ENCODE measurements at regions not wholly inside any gene's neighbourhood (a gene's known extent, or its start where the extent isn't known, plus 50 kb on each side); places are given as distances from the start of the nearest gene placed in this dataset.

DNA sequence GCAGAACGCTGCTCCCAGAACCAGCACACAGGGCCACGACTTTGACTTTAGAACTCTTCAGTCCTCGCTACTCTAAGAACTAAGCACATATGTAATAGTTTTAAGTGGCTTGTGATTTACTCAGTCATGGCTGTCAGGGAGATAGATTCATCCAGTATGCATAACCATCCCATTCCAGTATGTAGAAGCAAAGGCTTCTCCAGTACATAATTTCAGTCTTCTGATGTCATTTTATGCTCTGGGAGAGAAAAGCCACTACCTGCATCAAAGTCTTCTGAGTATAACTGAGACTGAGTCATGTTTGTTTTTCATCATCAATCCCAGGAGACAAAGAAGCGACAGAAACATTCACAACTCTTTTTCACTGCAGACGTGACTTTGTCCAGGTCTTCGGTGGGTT lies 885.7 kb downstream of the PLA2G4A start:
- no peak for ATAC-seq
- no peak overlapping the region for H3K4me3 ChIP-seq
- no peak overlapping the region for H2AFZ ChIP-seq
- Mint-ChIP-seq H3K27me3 (ENCODE audit: insufficient read depth, low read depth, poor library complexity) (no peaks in the 10 kb centered on the region), H3K4me1 (no peaks in the 10 kb centered on the region), H3K36me3 (ENCODE audit: low read depth) (no peaks in the 10 kb centered on the region), H3K27ac (no peak overlapping the region), H3K9me3 (no peaks in the 10 kb centered on the region), H3K4me3 (no peak overlapping the region)
- TF ChIP-seq ZNF114 (CRISPR knock-in tag; IDR thresholded peaks at IDR 0.05) = no peak
- TF ChIP-seq EZH2phosphoT487 (IDR thresholded peaks at IDR 0.05; ENCODE audit: unreplicated experiment) = no peak
- no peak for TF ChIP-seq CREB1 (CRISPR knock-in tag; IDR thresholded peaks at IDR 0.05; ENCODE audit: low read depth)
- no peaks in the 10 kb centered on the region for H4K20me1 ChIP-seq (replicated peaks; ENCODE audit: insufficient read depth)
- H3K27ac ChIP-seq (ENCODE audit: low read depth) = no peak overlapping the region
- no peaks in the 10 kb centered on the region for H3F3A ChIP-seq (replicated peaks; ENCODE audit: low read depth)
- no peaks in the 10 kb centered on the region for H3K79me2 ChIP-seq (replicated peaks; ENCODE audit: insufficient read depth)
- H3K4me1 ChIP-seq (ENCODE audit: insufficient read depth) = no peaks in the 10 kb centered on the region
- H3K9me2 ChIP-seq (ENCODE audit: insufficient read depth) = peaks cover 10% of the 10 kb centered on the region
- no peaks in the 10 kb centered on the region for H3K27me3 ChIP-seq (ENCODE audit: insufficient read depth)
- H3K4me2 ChIP-seq = no peak overlapping the region
- no peaks in the 10 kb centered on the region for H3K36me3 ChIP-seq (ENCODE audit: insufficient read depth)
- DNase-seq (ENCODE audit: low spot score) = no peak

DNA sequence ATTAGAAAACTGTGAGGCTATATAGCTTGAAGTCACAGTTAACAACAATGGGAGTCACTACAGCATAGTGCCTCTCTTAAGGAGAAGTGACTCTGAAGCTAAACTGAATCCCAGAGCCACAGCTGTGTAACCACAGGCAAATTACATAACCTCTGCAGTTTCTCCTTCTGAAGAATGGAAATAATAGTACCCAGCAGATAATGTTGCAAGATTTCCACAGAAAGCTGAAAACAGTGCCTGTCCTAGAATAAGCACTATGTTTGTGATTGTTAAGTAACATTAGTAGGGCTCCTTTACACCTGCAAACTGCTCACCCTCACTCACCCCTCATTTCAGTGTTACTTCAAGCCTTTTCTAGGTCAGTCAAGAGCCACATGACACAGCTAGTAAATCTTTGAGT lies 886.7 kb downstream of the PLA2G4A start:
- ATAC-seq (no peak), DNase-seq (ENCODE audit: low spot score) (no peak)
- Histone ChIP-seq H3K27ac (ENCODE audit: low read depth) (no peak overlapping the region), H4K20me1 (replicated peaks; ENCODE audit: insufficient read depth) (no peaks in the 10 kb centered on the region), H3K4me3 (no peak overlapping the region), H3K4me2 (no peak overlapping the region), H3K27me3 (ENCODE audit: insufficient read depth) (no peaks in the 10 kb centered on the region), H3K79me2 (replicated peaks; ENCODE audit: insufficient read depth) (no peaks in the 10 kb centered on the region), H3F3A (replicated peaks; ENCODE audit: low read depth) (no peaks in the 10 kb centered on the region), H3K9me2 (ENCODE audit: insufficient read depth) (peaks cover 10% of the 10 kb centered on the region), H2AFZ (peak overlapping the region; percentile 43; the same call in 1 of the 2 replicates), H3K4me1 (ENCODE audit: insufficient read depth) (no peaks in the 10 kb centered on the region), H3K36me3 (ENCODE audit: insufficient read depth) (no peaks in the 10 kb centered on the region)
- H3K9me3 Mint-ChIP-seq = no peaks in the 10 kb centered on the region
- H3K36me3 Mint-ChIP-seq (ENCODE audit: low read depth) = no peaks in the 10 kb centered on the region
- H3K27ac Mint-ChIP-seq = no peak overlapping the region
- no peak overlapping the region for H3K4me3 Mint-ChIP-seq
- H3K27me3 Mint-ChIP-seq (ENCODE audit: insufficient read depth, low read depth, poor library complexity) = no peaks in the 10 kb centered on the region
- H3K4me1 Mint-ChIP-seq = no peaks in the 10 kb centered on the region
- TF ChIP-seq, protein P1, sequence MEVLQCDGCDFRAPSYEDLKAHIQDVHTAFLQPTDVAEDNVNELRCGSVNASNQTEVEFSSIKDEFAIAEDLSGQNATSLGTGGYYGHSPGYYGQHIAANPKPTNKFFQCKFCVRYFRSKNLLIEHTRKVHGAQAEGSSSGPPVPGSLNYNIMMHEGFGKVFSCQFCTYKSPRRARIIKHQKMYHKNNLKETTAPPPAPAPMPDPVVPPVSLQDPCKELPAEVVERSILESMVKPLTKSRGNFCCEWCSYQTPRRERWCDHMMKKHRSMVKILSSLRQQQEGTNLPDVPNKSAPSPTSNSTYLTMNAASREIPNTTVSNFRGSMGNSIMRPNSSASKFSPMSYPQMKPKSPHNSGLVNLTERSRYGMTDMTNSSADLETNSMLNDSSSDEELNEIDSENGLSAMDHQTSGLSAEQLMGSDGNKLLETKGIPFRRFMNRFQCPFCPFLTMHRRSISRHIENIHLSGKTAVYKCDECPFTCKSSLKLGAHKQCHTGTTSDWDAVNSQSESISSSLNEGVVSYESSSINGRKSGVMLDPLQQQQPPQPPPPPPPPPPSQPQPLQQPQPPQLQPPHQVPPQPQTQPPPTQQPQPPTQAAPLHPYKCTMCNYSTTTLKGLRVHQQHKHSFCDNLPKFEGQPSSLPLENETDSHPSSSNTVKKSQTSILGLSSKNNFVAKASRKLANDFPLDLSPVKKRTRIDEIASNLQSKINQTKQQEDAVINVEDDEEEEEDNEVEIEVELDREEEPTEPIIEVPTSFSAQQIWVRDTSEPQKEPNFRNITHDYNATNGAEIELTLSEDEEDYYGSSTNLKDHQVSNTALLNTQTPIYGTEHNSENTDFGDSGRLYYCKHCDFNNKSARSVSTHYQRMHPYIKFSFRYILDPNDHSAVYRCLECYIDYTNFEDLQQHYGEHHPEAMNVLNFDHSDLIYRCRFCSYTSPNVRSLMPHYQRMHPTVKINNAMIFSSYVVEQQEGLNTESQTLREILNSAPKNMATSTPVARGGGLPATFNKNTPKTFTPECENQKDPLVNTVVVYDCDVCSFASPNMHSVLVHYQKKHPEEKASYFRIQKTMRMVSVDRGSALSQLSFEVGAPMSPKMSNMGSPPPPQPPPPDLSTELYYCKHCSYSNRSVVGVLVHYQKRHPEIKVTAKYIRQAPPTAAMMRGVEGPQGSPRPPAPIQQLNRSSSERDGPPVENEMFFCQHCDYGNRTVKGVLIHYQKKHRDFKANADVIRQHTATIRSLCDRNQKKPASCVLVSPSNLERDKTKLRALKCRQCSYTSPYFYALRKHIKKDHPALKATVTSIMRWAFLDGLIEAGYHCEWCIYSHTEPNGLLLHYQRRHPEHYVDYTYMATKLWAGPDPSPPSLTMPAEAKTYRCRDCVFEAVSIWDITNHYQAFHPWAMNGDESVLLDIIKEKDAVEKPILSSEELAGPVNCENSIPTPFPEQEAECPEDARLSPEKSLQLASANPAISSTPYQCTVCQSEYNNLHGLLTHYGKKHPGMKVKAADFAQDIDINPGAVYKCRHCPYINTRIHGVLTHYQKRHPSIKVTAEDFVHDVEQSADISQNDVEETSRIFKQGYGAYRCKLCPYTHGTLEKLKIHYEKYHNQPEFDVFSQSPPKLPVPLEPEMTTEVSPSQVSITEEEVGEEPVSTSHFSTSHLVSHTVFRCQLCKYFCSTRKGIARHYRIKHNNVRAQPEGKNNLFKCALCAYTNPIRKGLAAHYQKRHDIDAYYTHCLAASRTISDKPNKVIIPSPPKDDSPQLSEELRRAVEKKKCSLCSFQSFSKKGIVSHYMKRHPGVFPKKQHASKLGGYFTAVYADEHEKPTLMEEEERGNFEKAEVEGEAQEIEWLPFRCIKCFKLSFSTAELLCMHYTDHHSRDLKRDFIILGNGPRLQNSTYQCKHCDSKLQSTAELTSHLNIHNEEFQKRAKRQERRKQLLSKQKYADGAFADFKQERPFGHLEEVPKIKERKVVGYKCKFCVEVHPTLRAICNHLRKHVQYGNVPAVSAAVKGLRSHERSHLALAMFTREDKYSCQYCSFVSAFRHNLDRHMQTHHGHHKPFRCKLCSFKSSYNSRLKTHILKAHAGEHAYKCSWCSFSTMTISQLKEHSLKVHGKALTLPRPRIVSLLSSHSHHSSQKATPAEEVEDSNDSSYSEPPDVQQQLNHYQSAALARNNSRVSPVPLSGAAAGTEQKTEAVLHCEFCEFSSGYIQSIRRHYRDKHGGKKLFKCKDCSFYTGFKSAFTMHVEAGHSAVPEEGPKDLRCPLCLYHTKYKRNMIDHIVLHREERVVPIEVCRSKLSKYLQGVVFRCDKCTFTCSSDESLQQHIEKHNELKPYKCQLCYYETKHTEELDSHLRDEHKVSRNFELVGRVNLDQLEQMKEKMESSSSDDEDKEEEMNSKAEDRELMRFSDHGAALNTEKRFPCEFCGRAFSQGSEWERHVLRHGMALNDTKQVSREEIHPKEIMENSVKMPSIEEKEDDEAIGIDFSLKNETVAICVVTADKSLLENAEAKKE (CRISPR knock-in tag; IDR thresholded peaks at IDR 0.05) = no peak
- no peak for TF ChIP-seq ZNF331 (CRISPR knock-in tag; IDR thresholded peaks at IDR 0.05; ENCODE audit: low read depth)
- TF ChIP-seq CREB1 (CRISPR knock-in tag; IDR thresholded peaks at IDR 0.05; ENCODE audit: low read depth) = no peak
- no peak for TF ChIP-seq STAT1 (IDR thresholded peaks at IDR 0.05; ENCODE audit: unreplicated experiment)
- no peak for TF ChIP-seq ZNF114 (CRISPR knock-in tag; IDR thresholded peaks at IDR 0.05)
- no peak for TF ChIP-seq CTCF (conservative IDR thresholded peaks at IDR 0.05; ENCODE audit: low read depth in 2 of 2)
- no peak for TF ChIP-seq REST (IDR thresholded peaks at IDR 0.05; ENCODE audit: unreplicated experiment)
- no peak for TF ChIP-seq EZH2phosphoT487 (IDR thresholded peaks at IDR 0.05; ENCODE audit: unreplicated experiment)
- TF ChIP-seq EZH2 (IDR thresholded peaks at IDR 0.05; ENCODE audit: low read depth, unreplicated experiment) = no peak
- no peak for TF ChIP-seq JUNB (IDR thresholded peaks at IDR 0.05; ENCODE audit: unreplicated experiment)

Data from GM23338 (cell line).